AG04449 (cell line): ENCODE measurements at regions not wholly inside any gene's neighbourhood (a gene's known extent, or its start where the extent isn't known, plus 50 kb on each side); places are given as distances from the start of the nearest gene placed in this dataset.

Experiments used
- CTCF ChIA-PET: fragments of 350-600 bp; formaldehyde crosslinking; extraction: SDS; loops from one replicate; lab custom pipeline; 2021; ENCODE audit warnings: antibody characterized with exemption; lab: Yijun Ruan, JAX
- POLR2A ChIA-PET: fragments of 400-600, 350-600 bp; formaldehyde crosslinking; extraction: SDS; loops from one replicate; lab custom pipeline; 2020; ENCODE audit warnings: antibody characterized with exemption, inconsistent platforms; lab: Yijun Ruan, JAX
- DNase-seq: peaks from one replicate; pipeline ENCODE4 v3.0.0-alpha.2; 2010; ENCODE audit warnings: low read depth, low spot score
- H3K4me3 ChIP-seq: 2 replicates; pipeline ENCODE4 v1.5.1; 2011; ENCODE audit warnings: low read depth, mild to moderate bottlenecking, control low read depth, low read length
- CTCF ChIP-seq: IDR thresholded peaks from one replicate; pipeline ENCODE4 v1.5.1; 2011; ENCODE audit warnings: mild to moderate bottlenecking, moderate library complexity, low read length, control low read depth, inconsistent platforms; ENCODE audit not compliant: insufficient read depth; ENCODE audit errors: missing control alignments

- no peak for DNase-seq
- ChIA-PET CTCF (no interaction called here), POLR2A (no interaction called here)
- no peak for TF ChIP-seq CTCF
- no peak overlapping the region for H3K4me3 ChIP-seq
Measured at GRCh38 chr3:127339928-127340861, 52.3 kb upstream of the PRR20G start.

GRCh38 chr3:127339016-127339415 is 51.2 kb upstream of the PRR20G start:
- ChIA-PET CTCF (no interaction called here), POLR2A (no interaction called here)
- no peak overlapping the region for H3K4me3 ChIP-seq
- no peak for TF ChIP-seq CTCF
- no peak for DNase-seq

GRCh38 chr3:127337911-127338531 is 50.2 kb upstream of the PRR20G start:
- POLR2A ChIA-PET, result no interaction called here
- CTCF ChIA-PET, result no interaction called here
- no peak overlapping the region for H3K4me3 ChIP-seq
- no peak for DNase-seq
- TF ChIP-seq CTCF, result no peak
